ENCODE measurements at regions not wholly inside any gene's neighbourhood (a gene's known extent, or its start where the extent isn't known, plus 50 kb on each side); places are given as distances from the start of the nearest gene placed in this dataset.
A peak's percentile ranks its signal among the peaks of the same experiment; 100 is the strongest.
"Not testable (repeated sequence)": the region's sequence is repeated elsewhere in the genome, so short reads cannot be mapped to it uniquely, and the experiment has no call there.

DNA sequence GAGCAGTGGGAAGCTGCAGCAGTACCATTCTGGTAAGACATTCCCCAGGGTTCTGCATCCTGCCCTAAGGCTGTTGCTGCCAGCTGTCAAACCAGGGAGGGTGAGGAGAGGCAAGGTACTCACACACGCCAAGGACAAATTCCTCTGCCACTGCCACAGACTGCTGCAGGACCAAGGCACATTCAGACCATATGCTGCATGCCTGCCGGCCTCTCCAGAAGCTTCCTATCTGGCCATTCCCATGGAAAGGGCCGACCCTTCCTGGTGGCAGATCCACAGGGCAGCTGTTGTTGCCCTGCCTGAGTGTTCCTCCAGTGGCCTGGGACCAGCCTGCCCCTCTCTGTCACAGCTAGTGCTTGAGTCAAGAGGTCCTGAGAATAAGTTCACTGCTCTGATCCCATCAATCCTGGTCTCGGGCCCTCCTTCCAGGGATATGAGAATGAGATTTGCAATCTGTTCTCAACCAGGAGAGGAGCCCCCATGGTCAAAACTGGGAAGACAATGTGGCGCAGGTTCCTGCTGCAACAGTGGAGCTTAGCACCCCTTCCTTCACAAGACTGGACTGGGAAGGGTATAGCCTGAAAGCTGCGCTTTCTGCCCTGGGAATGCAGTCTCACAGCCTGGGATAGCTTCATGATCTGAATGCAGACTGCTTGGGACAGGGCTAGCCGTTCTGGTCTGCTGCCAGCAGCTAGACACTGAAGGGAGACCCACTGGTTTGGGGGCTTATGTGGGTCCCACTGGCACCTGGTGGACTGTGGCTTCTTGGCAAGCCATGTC, 342.5 kb upstream of the NDST3 start:
- no peak for DNase-seq
- ATAC-seq, result no peak

DNA sequence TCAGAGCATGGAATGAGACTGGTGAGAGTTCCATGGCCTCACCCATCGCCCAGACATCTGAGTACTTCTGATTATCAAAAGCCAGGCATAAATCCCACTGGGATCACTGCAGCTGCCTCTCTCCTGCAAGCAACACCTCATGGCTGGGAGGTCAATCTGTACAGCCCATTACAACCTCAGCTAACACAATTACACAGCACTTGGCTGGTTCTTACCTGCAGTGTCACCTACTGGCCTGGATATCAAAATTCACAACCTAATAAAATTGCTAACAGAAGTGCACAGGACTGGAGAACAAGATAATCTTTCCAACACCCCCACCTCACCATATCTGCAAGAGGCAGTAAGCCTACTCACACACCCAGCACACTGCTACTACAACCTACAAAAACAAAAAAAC, 341.7 kb upstream of the NDST3 start:
- DNase-seq (no peak), ATAC-seq (no peak)

DNA sequence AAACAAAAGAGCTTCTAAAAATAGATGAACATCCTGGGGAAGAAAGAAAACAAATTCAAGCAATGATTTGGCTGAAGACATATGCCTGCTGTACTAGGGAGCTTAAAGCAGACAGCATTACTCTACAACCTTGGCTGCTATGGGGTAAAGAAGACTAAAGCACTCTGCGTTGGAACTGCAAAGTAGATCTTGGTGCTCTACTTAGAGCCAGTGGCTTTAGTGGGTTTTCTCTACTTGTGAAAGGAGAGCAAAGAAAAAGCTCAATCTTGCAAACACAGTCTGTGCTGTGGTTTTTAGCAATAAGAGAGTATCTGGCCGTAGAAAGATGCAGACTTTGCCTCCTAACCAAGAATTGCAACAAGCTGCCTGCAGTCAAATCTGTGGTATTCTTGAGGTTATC, 334.7 kb upstream of the NDST3 start:
- ATAC-seq, result no peak
- no peak for DNase-seq

DNA sequence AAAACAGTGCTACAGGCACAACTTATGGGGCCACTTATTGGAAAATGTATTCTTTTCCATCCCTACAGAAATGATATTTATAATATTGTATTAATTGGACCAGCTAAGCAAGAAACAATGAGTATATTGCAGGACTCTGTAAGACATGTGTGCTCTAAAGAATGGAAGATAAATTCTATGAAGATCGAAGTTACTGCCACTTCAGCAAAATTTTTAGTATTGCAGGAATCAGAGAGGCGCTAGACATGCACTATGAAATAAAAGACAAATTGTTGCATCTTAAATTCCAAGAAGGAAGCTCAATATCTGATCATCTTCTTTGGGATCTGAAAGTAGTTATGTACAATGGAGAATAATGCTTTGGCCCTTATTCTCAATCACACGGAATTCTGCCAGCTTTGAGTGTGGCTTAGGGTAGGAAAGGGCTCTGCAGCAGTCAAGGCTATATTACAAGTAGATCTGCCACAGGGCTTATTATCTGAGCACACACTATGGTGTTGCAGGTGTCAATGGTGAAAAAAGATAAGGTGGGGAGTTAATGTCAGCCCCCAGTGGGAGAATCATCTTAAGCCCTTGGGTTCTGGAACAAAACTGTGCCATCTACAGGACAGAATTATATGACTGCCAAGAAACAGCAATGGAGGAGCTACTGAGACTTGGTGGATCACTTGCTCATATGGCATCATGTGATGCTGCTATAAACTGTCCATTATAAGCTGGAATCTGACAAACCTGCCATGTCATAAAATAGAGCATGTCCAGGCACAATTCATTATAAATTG, 334.0 kb upstream of the NDST3 start:
- ATAC-seq (no peak), DNase-seq (no peak)

DNA sequence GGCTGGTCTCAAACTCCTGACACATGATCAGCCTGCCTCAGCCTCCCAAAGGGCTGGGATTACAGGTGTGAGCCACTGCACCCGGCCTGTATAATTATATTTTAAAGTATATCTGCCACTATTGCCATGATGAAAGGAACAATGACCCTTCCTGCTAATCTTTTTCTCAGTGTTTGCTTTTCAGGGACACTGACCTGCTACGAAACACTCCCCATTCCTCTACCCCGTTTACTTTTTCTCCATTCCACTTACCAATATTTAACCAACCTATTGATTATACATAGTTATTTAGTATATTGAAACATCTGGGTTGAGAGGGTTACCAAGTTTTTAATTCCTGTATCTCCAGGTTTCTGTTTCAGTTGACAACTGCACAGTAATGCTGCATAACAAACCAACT, 331.9 kb upstream of the NDST3 start:
- no peak for ATAC-seq
- no peak for DNase-seq

DNA sequence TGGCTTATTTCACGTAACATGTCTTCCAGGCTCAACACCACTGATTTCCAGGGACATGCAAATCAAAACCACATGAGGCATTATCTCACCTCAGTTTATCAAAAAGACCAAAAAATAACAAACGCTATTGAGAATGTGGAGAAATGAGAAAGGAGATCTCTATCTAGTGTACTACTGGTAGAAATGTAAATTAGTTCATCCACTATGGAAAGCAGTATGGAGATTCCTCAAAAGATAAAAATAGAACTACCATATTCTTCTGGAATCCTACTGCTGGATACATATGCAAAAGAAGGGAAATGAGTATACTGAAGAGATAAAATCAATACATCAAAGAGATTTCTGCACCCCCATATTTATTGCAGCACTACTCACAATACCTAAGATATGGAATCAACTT, 329.6 kb upstream of the NDST3 start:
- no peak for ATAC-seq
- DNase-seq, result no peak

DNA sequence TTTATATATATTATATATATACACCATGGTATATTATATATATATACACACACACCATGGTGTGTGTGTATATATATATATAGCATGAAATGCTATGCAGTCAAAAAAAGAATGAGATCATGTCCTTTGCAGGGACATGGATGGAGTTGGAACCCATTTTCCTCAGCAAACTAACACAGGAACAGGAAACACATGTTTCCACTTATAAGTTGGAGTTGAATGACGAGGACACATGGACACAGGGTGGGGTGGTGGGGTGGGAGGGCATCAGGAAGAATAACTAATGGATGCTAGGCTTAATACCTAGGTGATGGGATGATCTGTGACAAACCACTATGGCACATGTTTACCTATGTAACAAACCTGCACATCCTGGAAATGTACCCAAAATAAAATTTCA, 293.6 kb upstream of the NDST3 start:
- DNase-seq (no peak), ATAC-seq (no peak)

DNA sequence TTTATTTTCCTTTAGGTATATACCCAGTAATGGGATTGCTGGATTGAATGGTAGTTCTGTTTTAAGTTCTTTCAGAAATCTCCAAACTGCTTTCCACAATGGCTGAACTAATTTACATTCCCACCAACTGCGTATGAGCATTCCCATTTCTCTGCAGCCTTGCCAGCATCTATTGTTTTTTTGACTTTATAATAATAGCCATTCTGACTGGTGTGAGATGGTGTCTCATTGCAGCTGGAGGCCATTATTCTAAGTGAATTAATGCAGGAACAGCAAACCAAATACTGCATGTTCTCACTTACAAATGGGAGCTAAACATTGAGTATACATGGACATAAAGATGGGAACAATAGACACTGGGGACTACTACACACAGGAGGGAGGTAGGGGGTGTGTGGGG, 288.9 kb upstream of the NDST3 start:
- ATAC-seq, DNase-seq: not testable (repeated sequence)

DNA sequence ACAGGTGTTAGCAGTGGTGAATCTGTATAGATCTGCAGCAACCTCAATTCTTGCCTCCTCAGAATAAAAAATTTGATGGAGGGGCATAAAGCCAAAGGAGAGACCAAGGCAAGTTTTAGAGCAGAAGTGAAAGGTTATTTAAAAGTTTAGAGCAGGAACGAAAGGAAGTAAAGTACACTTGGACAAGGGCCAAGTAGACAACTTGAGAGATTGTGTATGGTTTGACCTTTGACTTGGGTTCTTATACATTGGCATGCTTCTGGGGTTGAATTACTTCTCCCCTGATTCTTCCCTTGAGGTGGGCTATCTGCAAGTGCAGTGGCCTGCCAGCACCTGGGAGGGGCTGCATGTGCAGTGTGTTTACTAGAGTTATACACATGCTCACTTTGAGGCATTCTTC, 278.8 kb upstream of the NDST3 start:
- DNase-seq, result no peak
- no peak for ATAC-seq

DNA sequence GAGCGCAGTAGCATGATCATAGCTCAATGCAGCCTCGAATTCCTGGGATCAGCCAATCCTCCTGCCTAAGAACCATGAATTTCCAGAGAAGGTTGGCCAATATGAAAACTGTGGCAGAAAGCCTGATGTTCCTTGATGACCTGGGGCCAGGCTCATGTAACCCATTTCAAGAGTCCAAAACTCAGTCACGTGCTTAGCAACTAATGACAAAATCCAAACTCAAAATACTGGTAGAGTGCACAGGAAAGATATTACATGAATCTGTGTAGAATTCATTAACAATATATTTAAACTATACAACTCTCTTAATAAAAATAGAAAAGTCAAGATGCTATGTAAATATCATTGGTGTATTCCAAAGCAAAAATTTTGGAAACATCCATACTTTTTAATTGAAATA, 265.7 kb upstream of the NDST3 start:
- no peak for DNase-seq

DNA sequence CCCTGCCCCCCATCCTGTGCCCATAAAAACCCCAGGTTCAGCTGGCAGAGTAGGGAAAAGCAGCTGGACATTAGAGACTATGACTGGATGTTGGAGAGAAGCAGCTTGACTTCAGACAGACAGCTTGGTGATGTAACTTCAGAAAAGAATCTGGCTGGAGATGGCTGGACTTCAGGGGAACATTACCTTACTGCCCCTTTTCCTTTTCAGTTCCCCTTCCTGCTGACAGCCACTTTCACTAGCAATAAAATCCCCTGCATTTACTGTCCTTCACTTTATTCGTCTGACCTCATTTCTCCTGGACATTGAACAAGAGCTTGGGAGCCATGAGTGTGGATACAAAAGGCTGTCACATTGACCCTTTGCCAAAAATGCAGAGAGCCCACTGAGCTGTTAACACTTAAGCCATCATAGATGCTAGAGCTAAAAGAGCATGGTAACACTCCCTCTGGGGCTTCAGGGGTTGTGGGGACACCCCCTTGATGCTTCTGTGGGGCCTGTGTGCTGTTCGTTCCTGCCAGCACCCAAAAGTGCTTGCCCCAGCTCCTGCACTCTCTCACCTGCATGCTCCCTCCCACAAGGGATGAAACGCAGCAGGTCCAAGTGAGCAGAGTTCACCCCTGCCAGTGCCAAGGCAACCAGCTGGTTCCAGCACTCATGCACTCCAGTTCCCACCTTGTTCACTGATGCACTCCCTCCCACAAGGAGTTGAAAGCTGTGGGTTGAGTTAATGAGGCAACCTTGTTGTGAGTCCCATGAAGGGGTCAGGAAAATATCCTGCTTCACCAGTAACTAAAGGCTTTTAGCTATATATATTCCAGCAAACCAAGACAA, 263.8 kb upstream of the NDST3 start:
- ATAC-seq, result no peak
- DNase-seq, result no peak

More for the DNA sequence above, 265.7 kb upstream of the NDST3 start:
- no peak for ATAC-seq

DNA sequence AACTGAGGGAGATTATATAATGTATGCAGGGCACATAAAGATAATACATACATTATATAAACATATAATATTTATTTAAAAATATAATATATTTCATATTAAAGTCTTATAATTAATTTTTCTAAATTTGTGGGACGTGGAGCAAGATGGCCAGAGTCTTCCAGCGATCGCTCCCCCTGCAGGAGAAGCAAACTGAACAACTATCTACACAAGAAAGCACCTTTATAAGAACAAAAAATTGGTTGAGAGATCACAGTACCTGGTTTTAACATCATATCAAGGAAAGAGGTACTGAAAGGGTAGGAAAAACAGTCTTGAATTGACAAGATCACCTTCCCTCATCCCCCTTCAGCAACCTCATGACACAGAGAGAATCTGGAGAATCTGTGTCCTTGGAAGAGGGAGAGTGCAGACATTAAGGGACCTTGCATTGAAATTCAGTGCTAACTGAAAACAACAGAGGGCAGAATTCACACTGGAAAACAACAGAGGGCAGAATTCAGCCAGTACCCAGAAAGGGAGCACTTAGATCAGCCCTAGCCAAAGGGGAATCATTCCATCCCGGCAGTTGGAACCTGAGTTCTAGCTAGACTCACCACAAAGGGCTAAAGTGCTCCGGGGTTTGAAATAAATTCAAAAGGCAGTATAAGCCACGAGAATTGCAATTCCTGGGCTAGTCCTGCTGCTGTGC, 262.5 kb upstream of the NDST3 start:
- ATAC-seq, result no peak
- DNase-seq, result no peak

DNA sequence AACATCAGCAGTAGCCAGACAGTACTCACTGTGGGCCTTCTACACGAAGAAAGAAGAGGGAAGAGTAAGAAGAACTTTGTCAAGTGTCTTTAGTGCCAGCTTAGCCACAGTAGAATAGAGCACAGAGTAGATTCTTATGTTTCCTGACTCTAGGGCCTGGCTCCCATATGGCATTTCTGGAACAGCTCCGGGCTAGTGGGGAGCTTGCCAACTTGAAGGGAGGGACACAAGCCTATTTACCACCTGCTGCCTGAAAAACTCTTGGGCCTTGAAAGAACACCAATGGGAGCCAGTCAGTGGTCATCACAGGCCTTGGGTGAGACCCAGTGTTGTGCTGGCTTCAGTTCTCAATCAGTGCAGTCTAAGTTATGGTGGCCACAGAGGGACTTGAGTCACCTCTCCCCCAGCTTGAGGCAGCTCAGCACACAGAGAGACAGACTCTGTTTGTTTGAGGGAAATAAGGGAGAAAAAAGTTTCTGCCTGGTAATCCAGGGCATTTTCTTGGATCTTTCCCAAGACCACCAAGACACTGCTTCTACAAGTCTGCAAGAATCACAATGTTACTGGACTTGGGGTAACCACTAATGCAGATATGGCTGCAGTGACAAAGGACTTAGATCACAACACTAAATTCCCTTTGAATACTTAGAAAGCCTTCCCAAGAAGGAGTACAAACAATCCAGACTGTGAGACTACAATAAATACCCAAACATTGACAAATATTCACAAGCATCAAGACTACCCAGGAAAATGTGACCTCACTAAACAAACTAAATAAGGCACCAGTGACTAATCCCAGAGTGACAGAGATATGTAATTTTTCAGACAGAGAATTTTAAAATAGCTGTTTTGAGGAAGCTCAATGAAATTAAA, 261.0 kb upstream of the NDST3 start:
- DNase-seq, result no peak
- ATAC-seq, result peak; percentile 14

DNA sequence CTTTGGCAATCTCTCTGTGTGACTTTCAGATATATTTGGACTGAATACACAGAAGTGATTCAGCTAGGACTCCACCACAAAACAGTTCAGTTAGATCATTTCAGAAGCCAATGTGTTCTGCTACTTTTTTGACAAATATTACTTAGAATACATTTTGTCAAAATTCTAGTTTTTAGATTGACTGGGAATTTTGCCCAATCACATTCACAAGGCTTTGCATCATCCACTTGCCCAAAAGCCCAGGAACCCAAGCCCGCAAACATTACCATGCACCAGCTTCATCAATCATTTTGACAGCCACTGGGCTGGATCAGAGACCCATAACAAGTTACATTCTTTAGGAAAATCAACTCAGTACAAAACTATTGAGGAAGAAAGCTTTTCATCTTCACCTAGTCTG, 256.6 kb upstream of the NDST3 start:
- DNase-seq (no peak), ATAC-seq (no peak)

DNA sequence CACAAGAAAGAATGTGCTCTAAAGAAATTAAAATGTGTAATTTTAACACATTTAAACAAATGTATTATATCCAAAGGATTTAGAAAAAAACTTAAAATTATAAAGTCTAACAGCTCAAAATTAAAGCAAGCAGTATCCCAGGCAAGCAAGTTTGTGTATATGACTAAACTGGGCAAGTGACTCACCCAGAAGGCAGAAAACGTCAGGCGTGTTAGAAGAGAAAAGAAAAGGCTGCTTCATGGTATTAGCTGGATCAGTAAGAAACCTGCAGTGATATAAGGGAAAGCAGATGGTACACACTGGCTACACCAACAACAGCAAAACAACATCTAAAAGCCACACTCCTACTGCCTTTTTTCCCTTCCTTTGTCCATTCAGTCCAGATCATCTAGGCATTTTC, 250.6 kb upstream of the NDST3 start:
- DNase-seq (no peak), ATAC-seq (no peak)

DNA sequence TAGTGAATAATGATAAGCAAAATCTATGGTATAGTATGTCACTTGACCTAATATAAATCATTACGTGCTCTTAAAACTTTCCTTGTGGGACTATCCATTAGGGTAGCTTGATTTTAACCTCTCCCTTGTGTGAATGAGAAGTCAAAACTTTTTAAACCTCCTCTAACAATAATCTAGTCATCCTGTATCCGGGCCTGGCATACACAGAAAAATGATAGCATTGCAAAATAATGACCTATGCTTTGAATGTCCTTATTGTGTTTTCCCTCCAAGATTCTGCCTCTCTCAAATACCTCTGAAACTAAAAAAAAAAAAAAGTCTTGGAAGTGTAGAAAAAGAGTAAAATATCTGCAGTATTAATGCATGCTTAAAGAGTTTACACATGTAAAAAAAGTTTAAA, 250.0 kb upstream of the NDST3 start:
- no peak for DNase-seq
- ATAC-seq, result no peak

DNA sequence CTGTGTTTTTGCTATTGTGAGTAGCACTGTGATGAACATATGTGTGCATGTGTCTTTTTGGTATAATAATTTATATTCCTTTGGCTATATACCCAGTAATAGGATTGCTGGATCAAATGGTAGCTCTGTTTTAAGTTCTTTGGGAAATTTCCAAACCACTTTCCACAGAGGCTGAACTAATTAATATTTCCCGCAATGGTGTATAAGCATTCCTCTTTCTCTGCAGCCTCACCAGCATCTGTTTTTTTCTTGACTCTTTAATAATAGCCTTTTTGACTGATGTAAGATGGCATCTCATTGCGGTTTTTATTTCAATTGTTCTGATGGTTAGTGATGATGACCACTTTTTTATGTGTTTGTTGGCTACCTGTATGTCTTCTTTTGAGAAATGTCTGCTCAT, 247.7 kb upstream of the NDST3 start:
- DNase-seq (no peak), ATAC-seq (no peak)

DNA sequence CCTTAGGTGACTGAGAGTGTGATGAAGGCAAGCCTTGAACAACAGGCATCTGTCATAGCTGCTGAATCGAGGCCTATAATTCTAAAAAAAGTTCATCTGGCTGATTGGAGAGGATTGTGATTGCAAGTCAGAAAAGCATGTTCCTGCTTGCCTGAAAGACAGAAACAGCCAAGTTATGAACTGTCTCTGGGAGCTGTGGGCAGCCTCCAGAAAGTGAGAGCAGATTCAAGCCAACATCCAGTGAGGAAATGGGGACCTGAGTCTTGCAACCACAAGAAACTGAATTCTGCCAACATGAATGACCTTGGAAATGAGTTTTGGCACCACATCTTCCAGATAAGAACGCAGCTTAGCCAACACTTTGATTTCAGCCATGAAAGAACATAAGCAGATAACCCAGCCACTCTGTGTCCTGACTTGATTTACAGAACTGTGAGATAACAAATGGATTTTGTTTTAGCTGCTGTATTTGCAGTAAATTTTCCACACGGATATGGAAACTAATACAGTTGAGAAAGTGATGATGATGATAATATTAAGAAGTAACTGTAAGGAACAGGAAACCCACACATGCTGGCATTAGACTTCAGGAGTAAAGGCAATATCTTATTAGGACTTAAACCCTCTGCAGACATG, 240.3 kb upstream of the NDST3 start:
- no peak for DNase-seq

DNA sequence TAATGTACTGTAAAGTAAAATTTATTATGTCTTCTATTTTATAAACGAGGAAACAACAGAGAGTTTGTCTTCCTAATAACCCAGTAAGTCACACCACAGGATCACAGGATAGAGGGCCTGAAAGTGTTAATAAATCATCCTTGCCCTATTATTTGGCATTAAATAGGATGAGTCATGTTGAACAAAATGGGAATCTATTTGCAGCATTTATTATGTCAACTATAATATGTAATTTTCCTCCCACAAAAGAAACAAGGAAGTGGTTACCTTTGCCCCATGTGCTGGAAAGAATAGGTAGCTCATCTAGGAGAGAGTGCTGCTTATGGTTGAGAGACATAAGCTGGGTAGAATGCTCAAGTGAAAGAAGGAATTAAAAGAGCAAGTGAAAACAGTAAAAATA, 237.6 kb upstream of the NDST3 start:
- DNase-seq, result no peak
- no peak for ATAC-seq

More for the DNA sequence above, 240.3 kb upstream of the NDST3 start:
- ATAC-seq, result no peak

DNA sequence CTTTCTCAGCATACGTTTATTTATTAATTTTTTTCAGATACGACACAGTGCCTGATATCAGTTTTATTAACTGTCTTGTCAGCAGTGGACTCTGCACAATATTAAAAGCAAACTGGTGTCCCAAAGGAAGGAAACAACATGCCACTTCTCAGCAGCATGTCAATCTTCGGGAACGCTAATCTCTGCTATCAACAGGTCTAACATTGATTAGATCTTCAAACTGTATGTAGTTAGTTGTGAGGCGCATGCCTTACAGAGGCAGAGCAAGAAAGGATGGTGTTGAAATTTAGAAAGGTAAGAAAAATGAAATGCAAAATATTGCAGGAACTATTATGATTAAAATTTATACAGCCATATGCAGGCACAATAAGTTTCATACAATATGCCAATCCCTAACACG, 233.7 kb upstream of the NDST3 start:
- no peak for DNase-seq

DNA sequence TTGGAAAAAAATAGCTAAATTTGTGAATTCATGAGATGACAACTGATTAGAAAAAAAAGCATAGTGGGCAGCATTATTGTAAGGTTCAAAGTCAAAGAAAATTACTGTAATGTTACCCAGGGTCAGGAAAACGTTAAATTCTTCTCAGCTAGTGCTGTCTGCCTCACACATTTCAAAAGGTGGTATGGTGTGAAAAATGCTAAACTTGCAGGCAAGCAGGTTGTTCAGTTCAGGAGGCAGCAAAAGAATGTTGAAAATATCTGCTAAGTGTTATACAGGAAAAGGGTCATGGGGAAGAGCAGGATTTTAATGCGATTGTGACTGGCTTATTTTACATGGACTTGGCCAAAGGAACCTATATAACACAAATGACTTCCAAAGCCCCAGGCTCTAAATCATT, 232.5 kb upstream of the NDST3 start:
- no peak for ATAC-seq
- DNase-seq, result no peak

More for the DNA sequence above, 233.7 kb upstream of the NDST3 start:
- ATAC-seq, result no peak
